HG03432 (cell line): ENCODE measurements at regions not wholly inside any gene's neighbourhood (a gene's known extent, or its start where the extent isn't known, plus 50 kb on each side); places are given as distances from the start of the nearest gene placed in this dataset.

Source experiments
- ATAC-seq: cut with Tn5 transposase; IDR thresholded peaks from one replicate; pipeline ENCODE4 v1.9.1; 2021; ENCODE audit warnings: mild to moderate bottlenecking, moderate library complexity; ENCODE audit not compliant: unreplicated experiment

GRCh38 chr12:124094733-124095132 is 121.7 kb downstream of the ZNF664 start:
- ATAC-seq, result no peak

DNA sequence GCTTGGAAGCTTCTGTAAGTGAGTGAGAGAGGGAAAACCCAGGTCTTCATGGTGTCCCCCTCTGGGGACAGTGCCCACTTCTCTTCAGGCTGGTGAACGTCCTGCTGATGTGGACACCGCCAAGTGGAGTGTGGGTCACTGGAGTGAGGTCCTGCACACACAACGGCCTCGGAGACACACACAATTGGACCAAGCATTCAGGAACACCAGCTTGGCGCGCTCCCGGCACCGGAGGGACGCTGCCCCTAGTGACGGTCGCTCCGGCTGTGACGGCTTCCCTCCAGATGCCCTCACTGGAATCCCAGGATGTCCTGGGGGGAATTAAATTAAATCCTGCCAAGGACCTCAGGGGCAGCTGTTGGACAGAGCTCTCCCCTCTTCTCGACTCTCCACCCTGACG is 123.1 kb downstream of the ZNF664 start:
- no peak for ATAC-seq

DNA sequence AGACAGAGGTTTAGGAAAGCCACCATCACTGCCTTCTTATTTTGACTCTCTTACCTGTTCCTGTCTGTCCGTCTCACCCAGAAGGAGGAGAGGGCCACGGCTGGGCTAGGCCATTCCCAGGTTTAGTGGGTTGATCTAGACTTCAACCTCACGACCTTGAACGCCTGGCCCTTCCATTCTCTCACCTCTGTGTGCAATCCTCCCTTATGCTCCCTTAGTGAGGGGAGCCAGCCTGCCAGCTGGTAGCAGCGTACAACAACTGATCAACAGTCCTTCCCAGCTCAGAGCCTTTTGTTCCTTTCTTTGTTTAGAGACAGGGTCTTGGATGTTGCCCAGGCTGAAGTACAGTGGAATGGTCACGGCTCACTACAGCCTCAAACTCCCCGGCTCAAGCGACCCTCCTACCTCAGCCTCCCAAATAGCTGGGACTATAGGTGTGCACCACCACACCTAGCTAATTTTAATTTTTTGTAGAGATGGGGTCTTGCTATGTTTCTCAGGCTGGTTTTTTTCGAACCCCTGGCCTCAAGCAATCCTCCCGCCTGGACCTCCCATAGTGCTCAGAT is 123.9 kb downstream of the ZNF664 start:
- no peak for ATAC-seq

DNA sequence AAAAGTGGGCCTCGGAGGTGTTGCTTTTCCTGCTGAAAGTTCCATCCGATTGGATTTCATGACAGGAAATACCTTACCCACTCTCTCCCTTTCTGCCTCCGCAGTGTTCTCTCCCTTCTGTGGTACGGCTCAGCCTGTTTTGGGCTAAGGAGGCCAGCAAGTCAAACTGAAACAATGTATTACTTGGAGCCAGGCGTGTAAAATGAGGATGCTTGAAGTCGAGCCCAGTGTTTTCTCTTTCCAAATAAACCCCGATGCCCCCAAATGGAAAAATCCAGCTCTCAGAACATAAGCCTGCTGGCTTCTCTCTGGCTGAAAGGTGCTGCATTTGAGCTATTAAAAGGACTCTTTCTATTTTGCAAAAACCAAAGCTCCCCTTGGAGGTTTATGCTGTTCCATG is 124.7 kb downstream of the ZNF664 start:
- ATAC-seq, result no peak

DNA sequence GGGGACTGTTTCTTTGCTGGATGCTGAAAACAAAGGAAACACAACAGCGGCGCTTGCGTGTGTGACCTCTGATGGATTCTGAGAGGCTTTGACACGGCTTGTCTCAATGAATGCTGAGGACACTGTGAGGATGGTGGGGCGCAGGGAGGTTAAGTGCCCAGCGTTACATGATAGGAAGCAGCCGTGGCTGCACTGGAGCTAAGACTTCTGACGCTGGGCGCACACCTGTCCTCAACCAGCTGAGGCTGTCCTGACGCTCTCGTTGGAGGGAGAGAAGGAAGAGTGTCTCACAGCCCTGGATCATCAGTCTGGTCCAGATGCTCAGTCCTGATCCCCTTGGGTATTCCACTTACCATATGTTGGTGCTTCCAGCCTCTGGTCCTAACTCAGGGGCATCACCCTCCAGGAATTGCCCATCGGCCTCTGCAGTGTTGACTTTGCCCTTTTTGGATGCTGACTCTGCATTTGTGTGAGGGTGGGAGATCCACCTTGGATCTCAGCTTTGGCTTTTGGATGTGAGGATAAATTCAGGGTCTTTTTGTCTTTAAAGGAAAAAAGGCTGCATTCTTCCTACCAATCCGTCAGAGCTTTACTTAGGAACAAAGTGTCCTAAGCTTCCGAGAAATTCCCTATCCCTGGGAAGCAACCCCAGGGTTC is 125.2 kb downstream of the ZNF664 start:
- ATAC-seq, result no peak

- no peak for ATAC-seq
Measured at GRCh38 chr12:124098887-124099286, 125.9 kb downstream of the ZNF664 start.

- ATAC-seq, result no peak
Measured at GRCh38 chr12:124099661-124100060, 126.6 kb downstream of the ZNF664 start.

GRCh38 chr12:124100572-124101178 is 127.7 kb downstream of the ZNF664 start:
- no peak for ATAC-seq

DNA sequence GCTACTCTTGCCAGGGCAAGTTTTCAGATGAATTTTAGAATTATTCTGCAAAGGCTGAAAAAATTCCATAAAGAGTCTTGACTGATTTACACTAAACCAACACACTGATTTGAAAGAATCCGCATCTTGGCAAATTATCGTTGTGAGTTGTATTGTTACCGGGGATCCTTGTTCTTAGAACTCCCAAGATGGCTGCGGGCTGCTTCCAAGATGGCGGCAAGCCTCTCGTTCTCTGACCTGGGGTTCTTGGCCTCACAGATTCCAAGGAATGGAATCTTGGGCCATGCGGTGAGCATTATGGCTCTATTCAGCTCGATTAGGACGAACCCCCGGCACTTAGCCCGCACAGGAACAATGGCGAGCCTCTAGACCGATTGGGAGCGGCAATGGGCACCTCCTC is 132.5 kb downstream of the ZNF664 start:
- no peak for ATAC-seq

GRCh38 chr12:124107351-124107750 is 134.3 kb downstream of the ZNF664 start:
- no peak for ATAC-seq

DNA sequence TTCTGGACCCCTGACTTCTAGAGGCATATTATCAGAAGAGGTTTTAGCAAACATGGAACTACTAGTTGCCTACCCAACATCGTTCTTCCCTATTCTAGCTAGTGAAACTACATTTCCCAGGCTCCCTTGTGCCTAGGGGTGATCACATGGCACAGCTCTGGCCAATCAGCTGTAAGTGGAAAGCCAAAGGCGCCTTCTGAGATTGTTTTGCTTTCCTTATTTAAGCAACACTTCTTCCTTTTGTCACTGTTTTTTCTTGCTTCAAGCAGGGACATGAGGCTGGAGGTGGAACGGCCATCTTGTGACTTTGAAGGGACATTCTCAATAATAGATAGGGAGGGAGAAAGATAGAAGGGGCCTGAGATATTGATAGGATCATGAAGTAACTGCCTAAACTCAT is 136.7 kb downstream of the ZNF664 start:
- no peak for ATAC-seq

DNA sequence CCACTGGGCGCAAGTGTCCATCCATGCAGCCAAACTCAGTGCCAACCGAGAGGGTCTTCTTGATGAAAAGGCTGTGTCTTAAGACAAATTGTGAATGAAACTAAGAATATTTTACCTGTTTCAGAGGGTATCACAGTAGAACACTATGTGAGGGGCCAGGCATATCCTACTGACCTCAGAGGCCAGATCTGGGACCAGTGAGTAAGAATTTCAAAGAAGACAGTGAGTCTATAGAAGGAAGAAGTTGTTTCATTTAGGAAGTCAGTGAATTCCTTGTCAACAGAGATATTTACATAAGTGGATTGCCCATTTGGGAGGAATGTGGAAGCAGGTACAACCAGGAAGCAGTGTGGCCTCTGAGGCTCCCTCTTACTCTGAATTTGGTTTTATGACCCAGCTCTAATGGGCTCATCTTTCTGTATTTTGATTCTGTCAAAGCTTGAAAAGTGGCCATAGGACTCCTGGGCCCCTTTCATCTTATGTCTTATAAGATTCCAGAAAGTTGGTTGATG is 137.4 kb downstream of the ZNF664 start:
- ATAC-seq, result no peak

- ATAC-seq, result no peak
Measured at GRCh38 chr12:124111006-124111405, 138.0 kb downstream of the ZNF664 start.

DNA sequence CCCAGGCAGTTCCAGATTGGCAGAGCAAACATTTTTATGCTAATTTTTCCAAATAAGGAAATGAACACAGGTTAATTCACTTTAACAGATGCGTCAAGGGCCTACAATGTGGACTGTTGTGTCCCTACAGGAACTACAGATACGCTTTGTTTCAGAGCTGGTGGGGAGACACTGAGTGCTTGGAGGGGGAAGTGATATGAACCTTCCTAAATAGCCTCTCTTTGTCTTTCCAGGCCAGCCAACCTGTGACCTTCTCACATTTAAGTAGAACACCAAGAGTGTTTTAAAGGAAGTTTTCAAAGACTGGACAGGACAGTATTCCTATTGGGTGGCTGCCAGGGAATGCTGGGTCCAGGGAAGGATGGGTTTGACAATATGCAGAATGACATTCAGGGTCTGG is 141.3 kb downstream of the ZNF664 start:
- ATAC-seq, result no peak

- no peak for ATAC-seq
Measured at GRCh38 chr12:124115496-124115895, 142.5 kb downstream of the ZNF664 start.

DNA sequence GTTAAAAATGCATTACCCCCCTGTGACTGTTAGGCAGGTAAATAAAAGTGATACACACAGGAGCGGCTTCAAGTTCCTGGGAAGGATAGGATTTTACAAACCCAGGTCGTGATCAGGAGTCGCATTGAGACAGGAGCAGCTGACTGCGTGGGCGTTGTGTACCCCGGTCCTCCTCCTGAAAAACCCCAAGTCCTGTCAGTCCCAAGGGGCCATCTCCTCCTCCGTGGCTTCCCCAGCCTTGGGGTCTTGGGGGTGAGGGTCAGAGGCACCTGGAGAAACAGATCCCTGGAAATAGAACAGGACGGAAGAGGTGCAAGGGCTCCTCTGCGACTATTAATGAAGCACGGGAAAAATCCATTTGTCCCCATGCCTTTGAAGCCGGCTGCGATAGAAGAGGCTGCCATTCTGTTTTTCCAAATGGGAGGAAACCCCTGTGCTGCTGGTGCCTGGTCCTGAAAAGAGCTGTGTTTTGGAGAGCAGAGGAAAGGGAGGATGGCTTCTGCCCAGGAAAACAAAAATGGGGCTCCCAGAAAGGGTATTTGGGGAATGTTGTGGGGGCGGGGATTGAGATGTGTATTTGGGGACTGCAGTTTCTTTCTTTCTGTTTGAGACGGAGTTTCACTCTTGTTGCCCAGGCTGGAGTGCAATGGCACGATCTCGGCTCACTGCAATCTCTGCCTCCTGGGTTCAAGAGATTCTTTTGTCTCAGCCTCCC is 143.1 kb downstream of the ZNF664 start:
- ATAC-seq, result no peak

GRCh38 chr12:124120739-124121138 is 147.7 kb downstream of the ZNF664 start:
- no peak for ATAC-seq

DNA sequence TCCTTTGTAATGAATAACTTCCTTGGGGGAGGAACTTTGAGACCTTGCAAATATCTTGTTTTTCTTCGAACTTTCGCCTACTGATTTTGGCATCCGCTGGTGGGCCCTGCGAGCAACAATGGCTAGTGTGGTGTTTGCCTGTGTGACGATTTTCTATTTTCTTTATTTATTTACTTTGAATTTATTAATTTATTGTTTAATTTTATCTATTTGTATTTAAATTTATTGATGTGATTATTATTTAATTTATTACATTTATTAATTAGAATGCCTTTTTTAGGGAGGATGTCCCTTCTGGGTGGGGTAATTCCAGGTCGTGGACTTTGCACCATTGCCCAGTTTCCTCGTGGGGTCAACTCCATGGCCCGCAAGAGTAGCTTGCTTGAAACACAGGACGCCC is 149.7 kb downstream of the ZNF664 start:
- ATAC-seq, result no peak

DNA sequence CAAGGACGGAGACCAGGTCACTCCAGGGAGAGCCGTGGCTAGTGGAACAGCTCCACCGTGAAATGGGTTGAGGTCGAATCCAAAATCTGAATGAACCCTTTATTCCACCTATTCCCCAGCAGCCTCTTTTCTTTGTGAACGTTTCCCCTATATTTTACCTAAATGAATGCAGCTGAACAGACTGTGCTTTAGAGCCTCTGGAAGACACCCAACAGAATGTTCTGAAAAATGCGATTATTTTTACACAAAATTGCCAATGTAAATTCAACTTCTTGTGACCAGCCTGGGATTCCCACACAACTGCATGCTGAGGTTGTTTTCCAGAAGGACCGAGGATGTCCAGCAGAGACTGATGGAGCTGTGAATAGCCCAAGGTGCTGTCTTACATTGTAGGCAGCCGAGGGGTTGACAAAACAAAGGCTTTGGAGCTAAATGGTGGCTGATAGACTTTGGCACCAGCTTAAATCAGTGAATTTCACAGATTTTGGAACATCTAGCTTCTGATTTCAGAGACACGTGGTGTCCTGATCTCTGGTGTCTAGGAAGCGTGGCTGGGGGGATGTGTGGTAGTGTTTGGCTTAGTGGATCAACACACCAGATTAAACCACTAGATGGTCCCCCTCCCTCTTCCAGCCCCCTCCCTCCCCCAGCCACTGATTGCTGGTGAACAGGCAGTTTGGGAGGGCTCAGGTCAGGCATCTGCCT is 150.4 kb downstream of the ZNF664 start:
- no peak for ATAC-seq

DNA sequence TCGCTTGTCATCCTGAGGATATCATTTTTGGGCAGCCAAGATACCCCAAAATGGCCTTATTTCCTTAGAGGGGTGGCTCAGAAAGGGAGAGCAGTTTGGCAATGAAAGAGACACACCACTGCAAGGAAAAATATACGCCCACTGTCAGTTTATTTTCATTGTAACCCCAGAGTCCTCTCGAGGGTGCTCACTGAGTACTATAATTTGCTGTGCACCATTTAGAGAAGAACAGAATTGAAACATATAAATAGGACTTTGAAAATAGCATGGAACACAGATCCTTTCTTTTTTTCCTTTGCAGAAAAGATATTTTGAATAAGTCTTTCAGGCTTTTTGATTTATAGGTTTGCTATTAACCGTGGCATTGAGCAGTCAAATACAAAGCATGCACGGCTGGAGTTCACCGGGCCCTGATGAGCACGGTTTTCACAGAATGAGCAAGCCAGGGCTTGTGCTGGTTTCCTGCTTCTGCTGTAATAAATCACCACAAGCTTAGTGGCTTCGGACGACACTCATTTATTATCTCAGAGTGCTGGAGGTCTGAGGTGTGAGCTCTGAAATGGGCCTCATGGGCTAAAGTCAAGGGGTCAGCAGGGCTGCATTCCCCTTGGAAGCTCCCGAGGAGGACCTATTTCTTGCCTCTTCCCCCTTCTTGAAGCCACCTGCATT is 152.3 kb downstream of the ZNF664 start:
- ATAC-seq, result peak; percentile 80
